T follicular helper cell (primary cell): ENCODE measurements at regions not wholly inside any gene's neighbourhood (a gene's known extent, or its start where the extent isn't known, plus 50 kb on each side); places are given as distances from the start of the nearest gene placed in this dataset.

ENCODE experiments used
- DNase-seq: peaks from one replicate; pipeline ENCODE4 v3.0.0-alpha.2; 2020; ENCODE audit warnings: low read depth

GRCh38 chr15:93317772-93318171 lies 228.8 kb upstream of the RGMA start:
- no peak for DNase-seq

- DNase-seq, result no peak
Observed at GRCh38 chr15:93314245-93314644, 225.2 kb upstream of the RGMA start.

- no peak for DNase-seq
Observed at GRCh38 chr15:93312891-93313486, 224.0 kb upstream of the RGMA start.

GRCh38 chr15:93311620-93312019 lies 222.6 kb upstream of the RGMA start:
- DNase-seq, result no peak

DNA sequence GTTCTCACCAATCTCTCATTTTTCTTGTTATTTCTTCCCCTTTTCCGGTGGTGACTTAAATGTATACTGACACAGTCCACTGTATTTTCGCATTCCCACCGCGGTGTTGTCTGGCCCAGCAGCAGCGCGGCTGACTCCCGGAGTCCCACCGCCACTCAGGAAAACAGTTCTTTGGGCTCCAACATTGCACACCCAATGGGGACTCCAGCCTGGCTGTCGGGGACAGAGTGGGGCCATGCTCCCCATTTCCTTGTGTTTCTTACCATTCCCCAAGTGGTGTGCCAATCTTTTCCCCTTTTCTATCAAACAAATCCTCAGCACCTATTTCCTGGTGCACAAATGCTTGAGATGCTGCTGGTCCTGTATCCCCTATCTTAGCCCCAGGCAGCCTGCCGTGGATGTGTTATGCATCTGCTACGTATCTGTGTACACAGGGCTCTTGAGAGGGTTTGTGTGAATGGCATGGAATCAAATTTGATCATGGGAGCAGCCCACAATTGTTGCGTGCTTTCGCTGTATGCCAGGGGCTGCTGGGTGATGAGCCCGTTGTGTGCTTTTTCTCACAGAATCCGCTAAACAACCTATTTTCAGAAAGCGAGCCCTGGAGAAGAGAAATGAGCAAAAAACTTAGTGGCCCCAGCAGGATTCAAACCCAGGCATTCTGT lies 219.1 kb upstream of the RGMA start:
- DNase-seq, result no peak

DNA sequence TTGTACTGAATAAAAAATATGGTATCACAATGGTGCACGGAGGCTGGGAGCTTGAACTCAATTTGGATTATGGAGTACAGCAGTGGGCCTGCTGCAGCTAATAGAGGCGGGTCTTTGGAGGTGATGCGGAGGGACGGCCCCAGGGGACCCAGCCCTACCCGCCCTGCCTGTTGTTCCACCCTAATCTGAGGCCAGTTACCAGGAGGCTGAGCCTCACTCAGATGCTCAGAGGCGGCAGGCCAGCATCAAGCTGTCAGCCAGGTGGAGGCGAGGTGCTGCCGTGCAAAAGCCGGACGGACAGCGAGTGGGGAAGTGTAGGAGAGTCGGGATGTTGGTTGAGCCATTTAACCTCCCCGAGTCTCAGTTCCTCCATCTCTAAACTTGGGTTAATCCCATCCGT lies 218.5 kb upstream of the RGMA start:
- no peak for DNase-seq

- DNase-seq, result no peak
Observed at GRCh38 chr15:93305306-93305705, 216.3 kb upstream of the RGMA start.

GRCh38 chr15:93302080-93302765 lies 213.2 kb upstream of the RGMA start:
- no peak for DNase-seq

DNA sequence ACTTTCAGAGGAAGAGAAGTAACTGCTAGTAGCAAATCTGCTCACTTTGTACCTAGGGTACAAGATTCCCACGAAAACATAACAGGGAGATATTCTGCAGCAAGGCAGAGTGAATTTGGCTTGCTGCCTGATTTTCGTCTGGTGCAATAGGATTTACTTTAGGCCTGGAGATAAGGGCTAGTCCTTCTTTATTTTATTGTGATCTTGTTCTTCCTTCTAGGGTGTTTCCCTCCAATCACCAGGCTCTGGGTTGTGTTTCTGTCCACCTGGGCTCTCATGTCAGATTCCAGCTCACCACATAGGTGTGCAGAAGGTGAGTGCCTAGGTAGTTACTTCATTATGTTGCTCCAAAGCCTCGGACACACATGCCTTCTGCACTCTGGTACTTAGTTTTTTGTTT lies 211.8 kb upstream of the RGMA start:
- no peak for DNase-seq

- no peak for DNase-seq
Observed at GRCh38 chr15:93299675-93300074, 210.7 kb upstream of the RGMA start.

DNA sequence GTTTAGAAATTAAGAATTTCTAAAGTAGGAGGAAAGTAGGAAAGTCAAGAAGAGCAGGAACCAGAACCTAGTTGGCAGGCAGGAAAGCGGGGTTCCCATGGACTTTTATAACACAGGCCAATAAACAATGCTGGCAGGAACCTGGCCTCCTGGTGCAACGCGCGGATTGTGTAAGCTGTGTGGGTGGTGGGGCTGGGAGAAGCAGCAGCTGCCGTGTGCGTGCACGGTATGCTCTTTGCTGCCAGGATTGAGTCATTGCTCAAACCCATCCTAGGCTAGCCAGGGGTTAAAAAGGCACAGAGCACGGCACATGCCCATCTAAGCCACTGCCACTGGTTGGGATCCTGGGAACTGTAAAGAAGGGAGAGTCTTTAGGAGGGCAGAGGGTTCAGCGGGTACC lies 209.9 kb upstream of the RGMA start:
- DNase-seq, result no peak

DNA sequence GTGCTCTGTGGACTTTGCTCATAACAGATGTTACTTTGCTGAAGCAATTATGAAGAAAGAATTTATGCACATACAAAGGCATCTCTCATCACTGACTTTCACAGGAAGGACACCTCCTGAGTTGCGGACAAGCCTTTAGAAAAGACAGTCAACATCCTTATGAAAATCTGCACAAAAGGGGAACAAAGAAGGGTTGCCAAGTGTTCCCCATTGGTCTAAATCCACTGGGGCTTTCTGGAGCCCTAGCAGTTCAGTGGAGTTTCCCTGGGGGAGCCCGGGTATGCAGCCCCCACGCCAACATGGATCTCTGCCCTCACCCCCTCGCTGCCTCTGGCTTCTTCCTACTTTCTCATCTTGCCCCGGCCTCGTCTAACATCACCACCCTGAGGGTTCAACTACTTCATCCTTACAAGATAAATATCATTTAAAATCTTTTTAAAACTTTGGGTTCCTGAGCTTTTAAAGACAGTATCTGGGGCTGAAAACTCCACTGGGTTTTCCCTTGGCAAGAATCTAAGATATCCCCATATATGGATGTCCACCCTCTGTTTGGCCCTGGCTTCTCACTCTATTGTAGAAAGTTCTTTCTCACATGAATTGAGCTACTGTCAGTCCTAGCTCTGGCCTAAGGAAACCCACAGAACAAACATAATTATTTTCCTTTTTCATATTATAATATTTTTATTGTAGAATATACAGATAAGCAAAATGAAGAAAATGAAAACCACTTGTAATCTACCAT lies 207.9 kb upstream of the RGMA start:
- no peak for DNase-seq

DNA sequence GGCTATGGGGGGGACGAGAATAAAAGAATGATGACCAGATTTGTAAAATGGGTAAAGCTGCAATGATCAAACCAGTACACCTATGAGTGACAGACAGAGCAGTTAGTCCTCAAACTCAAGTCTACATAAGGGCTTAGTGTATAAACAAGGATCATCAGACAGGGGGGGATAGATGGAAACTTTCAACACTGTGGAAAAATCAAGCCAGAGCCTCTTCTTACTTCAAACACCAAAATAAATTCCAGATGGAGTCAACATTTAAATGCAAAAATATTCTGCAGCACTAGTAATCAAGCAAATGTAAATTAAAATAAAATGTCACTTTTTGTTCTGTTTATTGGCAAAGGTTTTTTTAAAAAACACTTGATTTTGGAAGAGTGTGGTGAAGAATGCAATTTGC lies 205.9 kb upstream of the RGMA start:
- no peak for DNase-seq

DNA sequence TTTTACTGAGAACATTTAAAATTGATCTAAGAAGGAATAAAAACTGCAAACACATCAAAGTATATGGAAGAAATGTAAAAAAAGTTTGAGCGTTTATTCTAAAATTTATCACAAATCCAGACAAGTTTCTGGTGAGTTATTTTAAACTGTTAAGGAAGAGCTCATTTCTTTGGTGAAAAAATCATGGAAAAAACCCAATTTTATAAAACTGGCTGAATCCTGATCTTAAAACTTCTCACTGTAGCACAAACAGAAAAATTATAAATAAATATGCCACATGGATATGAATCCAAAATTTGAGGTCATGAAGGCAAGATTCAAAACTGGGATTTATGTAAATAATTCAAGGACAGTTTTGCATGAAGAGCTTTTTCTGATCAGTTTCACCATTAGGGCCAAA lies 205.1 kb upstream of the RGMA start:
- DNase-seq, result no peak

GRCh38 chr15:93291380-93291779 lies 202.4 kb upstream of the RGMA start:
- DNase-seq, result no peak

DNA sequence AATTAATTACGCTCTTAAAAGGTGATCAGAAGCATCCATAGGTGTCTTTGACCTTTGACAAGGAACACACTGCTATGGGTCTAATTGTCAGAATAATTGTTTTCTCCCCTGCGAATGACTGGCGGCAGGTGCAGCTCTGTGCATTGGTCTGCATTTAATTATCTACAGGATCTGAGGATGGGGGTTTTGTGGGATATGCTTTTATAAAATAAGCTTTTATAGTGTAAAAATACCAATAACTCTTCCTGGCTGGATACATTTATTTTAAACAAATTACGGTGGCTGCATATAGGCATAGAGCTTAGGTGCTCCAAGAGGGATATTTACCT lies 201.6 kb upstream of the RGMA start:
- no peak for DNase-seq

GRCh38 chr15:93289941-93290617 lies 201.1 kb upstream of the RGMA start:
- DNase-seq, result no peak

DNA sequence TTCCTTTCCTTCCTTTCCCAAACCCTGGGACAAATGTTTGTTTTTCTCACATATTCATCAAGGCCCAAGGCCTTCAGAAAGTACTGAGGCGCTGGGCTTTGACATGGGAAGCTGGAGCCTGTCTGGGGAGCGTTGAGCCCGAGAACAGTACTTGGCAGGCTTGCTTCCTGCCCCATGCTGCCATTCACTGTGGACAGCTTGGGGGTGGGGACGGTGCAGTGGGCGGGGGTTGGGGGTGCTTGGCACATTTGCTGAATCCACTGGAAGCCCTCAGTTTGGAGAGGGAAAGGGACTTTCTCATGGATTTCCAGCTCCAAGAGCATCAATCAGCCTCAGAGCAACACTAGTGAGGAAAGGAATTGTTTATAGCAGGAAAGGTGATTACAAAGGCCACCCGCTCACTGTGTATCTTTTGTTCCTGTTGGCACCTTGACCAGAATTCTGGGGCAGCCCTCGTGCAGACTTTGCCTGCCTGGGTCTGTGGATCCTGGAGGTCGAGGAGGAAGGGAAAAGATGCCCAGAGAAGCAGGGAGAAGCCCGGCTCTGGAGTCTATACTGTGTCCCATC lies 199.8 kb upstream of the RGMA start:
- DNase-seq, result no peak

DNA sequence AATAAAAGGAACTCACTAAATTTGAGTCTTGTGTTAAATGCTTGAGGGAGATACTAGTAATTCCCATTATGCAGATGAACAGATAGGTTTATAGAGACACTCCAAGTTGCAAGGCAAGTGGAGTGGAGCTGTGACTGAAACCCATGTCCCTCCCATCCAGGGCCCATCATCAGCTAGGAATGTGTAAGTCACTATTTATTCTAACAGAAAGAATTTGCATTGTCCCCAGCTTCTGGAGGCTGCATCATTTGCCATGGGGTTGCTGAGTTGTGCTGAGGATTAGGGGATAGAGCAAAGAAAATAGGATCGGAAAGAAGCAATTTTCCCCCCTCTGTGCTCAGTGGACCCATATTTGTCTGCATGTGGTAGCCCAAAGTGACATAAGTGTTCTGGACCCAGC lies 197.4 kb upstream of the RGMA start:
- DNase-seq, result no peak

DNA sequence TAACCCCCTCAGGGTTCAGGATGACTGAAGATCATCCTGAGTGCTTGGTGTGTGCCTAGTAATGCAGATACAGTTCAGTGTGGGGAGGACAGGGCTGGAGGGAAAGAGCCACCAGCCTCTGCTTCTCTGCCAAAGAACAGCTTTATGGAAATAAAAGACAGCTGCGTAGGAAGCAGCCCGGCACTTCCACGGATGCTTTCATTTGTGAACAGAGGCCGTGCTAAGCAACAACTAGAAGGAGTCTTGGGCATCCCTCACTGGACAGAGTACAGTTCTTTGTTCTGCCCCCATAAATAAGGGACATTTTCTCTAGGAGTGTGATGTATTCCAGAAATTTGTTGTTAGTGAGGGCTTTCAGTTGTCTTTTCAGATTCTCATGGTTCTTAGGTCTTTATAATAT lies 194.8 kb upstream of the RGMA start:
- no peak for DNase-seq

GRCh38 chr15:93282808-93283207 lies 193.8 kb upstream of the RGMA start:
- no peak for DNase-seq

DNA sequence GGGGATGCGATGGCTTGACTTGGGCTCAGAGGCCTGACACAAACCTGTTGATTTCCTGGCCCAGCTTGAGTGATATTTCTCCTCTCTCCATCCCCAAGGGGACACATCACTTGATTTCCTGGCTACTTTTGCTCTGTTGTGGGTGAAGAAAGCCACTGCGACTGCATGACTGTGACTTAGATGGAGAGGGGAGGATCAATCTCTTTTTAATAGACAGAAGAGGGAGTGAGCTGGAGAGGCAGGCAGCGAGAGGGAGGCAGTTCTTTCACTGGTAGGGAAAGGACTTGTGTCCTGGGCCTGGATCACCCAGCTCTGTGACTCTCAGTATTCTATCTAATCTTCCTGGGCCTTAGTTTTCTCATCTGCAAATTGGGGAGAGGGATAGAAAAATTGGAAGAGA lies 189.8 kb upstream of the RGMA start:
- DNase-seq, result no peak
